ENCODE measurements at regions not wholly inside any gene's neighbourhood (a gene's known extent, or its start where the extent isn't known, plus 50 kb on each side); places are given as distances from the start of the nearest gene placed in this dataset.

GRCh38 chr10:3612183-3613001 is 172.6 kb downstream of the KLF6 start:
- TF ChIP-seq, protein P1, sequence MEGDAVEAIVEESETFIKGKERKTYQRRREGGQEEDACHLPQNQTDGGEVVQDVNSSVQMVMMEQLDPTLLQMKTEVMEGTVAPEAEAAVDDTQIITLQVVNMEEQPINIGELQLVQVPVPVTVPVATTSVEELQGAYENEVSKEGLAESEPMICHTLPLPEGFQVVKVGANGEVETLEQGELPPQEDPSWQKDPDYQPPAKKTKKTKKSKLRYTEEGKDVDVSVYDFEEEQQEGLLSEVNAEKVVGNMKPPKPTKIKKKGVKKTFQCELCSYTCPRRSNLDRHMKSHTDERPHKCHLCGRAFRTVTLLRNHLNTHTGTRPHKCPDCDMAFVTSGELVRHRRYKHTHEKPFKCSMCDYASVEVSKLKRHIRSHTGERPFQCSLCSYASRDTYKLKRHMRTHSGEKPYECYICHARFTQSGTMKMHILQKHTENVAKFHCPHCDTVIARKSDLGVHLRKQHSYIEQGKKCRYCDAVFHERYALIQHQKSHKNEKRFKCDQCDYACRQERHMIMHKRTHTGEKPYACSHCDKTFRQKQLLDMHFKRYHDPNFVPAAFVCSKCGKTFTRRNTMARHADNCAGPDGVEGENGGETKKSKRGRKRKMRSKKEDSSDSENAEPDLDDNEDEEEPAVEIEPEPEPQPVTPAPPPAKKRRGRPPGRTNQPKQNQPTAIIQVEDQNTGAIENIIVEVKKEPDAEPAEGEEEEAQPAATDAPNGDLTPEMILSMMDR (conservative IDR thresholded peaks at IDR 0.05; ENCODE audit: low read depth, low read length): no peak
- TF ChIP-seq EZH2 (IDR thresholded peaks at IDR 0.05; ENCODE audit: low read length, unreplicated experiment) (no peak), EZH2phosphoT487 (IDR thresholded peaks at IDR 0.05; ENCODE audit: borderline replicate concordance, low read length) (no peak)

Measured in PC-3 (cell line).